H9 (cell line): ENCODE measurements at regions not wholly inside any gene's neighbourhood (a gene's known extent, or its start where the extent isn't known, plus 50 kb on each side); places are given as distances from the start of the nearest gene placed in this dataset.

Experiments used
- DNase-seq: peaks from one replicate; pipeline ENCODE4 v3.0.0-alpha.2; 2017
- H2AFZ ChIP-seq: one replicate; pipeline ENCODE4 v1.6.1; 2013; ENCODE audit warnings: mild to moderate bottlenecking, low read length, control low read depth, moderate library complexity
- H2AK5ac ChIP-seq: 2 replicates; pipeline ENCODE4 v1.6.1; 2013; ENCODE audit warnings: low read length, control low read depth, mixed read lengths; ENCODE audit not compliant: insufficient read length
- H2BK120ac ChIP-seq: one replicate; pipeline ENCODE4 v1.6.1; 2013; ENCODE audit warnings: low read depth, mild to moderate bottlenecking, low read length, control low read depth, inconsistent platforms; ENCODE audit not compliant: poor library complexity, severe bottlenecking
- H2BK12ac ChIP-seq: 2 replicates; pipeline ENCODE4 v1.6.1; 2013; ENCODE audit warnings: low read length, control low read depth, mixed read lengths, low read depth; ENCODE audit not compliant: insufficient read length
- H2BK15ac ChIP-seq: 2 replicates; pipeline ENCODE4 v1.6.1; 2013; ENCODE audit warnings: low read depth, low read length, control low read depth
- H2BK20ac ChIP-seq: one replicate; pipeline ENCODE4 v1.6.1; 2013; ENCODE audit warnings: low read depth, mild to moderate bottlenecking, low read length, control low read depth, inconsistent platforms; ENCODE audit not compliant: poor library complexity, severe bottlenecking
- H2BK5ac ChIP-seq: 2 replicates; pipeline ENCODE4 v1.6.1; 2013; ENCODE audit warnings: low read length, control low read depth, mixed read lengths; ENCODE audit not compliant: insufficient read length
- H3K14ac ChIP-seq: 2 replicates; pipeline ENCODE4 v1.6.1; 2013; ENCODE audit warnings: low read length, control low read depth; ENCODE audit not compliant: insufficient read depth
- H3K18ac ChIP-seq: 2 replicates; pipeline ENCODE4 v1.6.1; 2013; ENCODE audit warnings: low read depth, mild to moderate bottlenecking, mixed read lengths, low read length, control low read depth; ENCODE audit not compliant: insufficient read length
- H3K23ac ChIP-seq: 2 replicates; pipeline ENCODE4 v1.6.1; 2013; ENCODE audit warnings: low read length, control low read depth, mixed read lengths, low read depth; ENCODE audit not compliant: insufficient read length
- H3K23me2 ChIP-seq: 2 replicates; pipeline ENCODE4 v1.6.1; 2013; ENCODE audit warnings: low read depth, mild to moderate bottlenecking, mixed read lengths, low read length, control low read depth; ENCODE audit not compliant: insufficient read length, poor library complexity, severe bottlenecking
- H3K27ac ChIP-seq: 2 replicates; pipeline ENCODE4 v1.5.1; 2013; ENCODE audit warnings: low read length, control low read depth, mixed read lengths, low read depth; ENCODE audit not compliant: insufficient read length
- H3K27me3 ChIP-seq: 2 replicates; pipeline ENCODE4 v1.6.1; 2013; ENCODE audit warnings: low read length, control low read depth, inconsistent platforms; ENCODE audit not compliant: insufficient read depth
- H3K4ac ChIP-seq: 2 replicates; pipeline ENCODE4 v1.6.1; 2013; ENCODE audit warnings: low read depth, mild to moderate bottlenecking, control low read depth, inconsistent platforms, low read length, moderate library complexity
- H3K4me1 ChIP-seq: 2 replicates; pipeline ENCODE4 v1.6.1; 2013; ENCODE audit warnings: low read length, control low read depth, inconsistent platforms; ENCODE audit not compliant: insufficient read depth
- H3K4me2 ChIP-seq: 2 replicates; pipeline ENCODE4 v1.6.1; 2013; ENCODE audit warnings: low read length, control low read depth, mixed read lengths; ENCODE audit not compliant: insufficient read length, insufficient read depth
- H3K56ac ChIP-seq: 2 replicates; pipeline ENCODE4 v1.6.1; 2013; ENCODE audit warnings: low read depth, mild to moderate bottlenecking, mixed read lengths, low read length, control low read depth; ENCODE audit not compliant: insufficient read length
- H3K79me1 ChIP-seq: 2 replicates; pipeline ENCODE4 v1.6.1; 2013; ENCODE audit warnings: low read depth, mild to moderate bottlenecking, moderate library complexity, low read length, control low read depth, inconsistent platforms; ENCODE audit not compliant: insufficient read depth, poor library complexity, severe bottlenecking
- H3K79me2 ChIP-seq: 2 replicates; pipeline ENCODE4 v1.6.1; 2013; ENCODE audit warnings: low read length, control low read depth, inconsistent platforms; ENCODE audit not compliant: insufficient read depth
- H3K9ac ChIP-seq: 2 replicates; pipeline ENCODE4 v1.6.1; 2013; ENCODE audit warnings: low read length, control low read depth, mixed read lengths; ENCODE audit not compliant: insufficient read length; ENCODE audit errors: extremely low read depth
- H3K9me3 ChIP-seq: one replicate; pipeline ENCODE4 v1.6.1; 2013; ENCODE audit warnings: low read depth, low read length, inconsistent platforms; ENCODE audit not compliant: control insufficient read depth
- H3T11ph ChIP-seq: one replicate; pipeline ENCODE4 v1.6.1; 2013; ENCODE audit warnings: mild to moderate bottlenecking, low read length, control low read depth, inconsistent platforms
- H4K20me1 ChIP-seq: one replicate; pipeline ENCODE4 v1.6.1; 2013; ENCODE audit not compliant: control insufficient read depth, insufficient read length, insufficient read depth
- H4K5ac ChIP-seq: 2 replicates; pipeline ENCODE4 v1.6.1; 2013; ENCODE audit warnings: low read depth, mild to moderate bottlenecking, mixed read lengths, low read length, control low read depth; ENCODE audit not compliant: insufficient read length
- H4K8ac ChIP-seq: replicated peaks from 2 replicates; pipeline ENCODE4 v1.6.1; 2013; ENCODE audit warnings: low read length, control low read depth, mixed read lengths, low read depth; ENCODE audit not compliant: insufficient read length
- H4K91ac ChIP-seq: 2 replicates; pipeline ENCODE4 v1.6.1; 2013; ENCODE audit warnings: low read depth, mild to moderate bottlenecking, moderate library complexity, mixed read lengths, low read length, control low read depth; ENCODE audit not compliant: insufficient read length
- H3K27ac Mint-ChIP-seq, 3 experiments: 2 replicates in 2 of 3; 3 replicates in 1 of 3; pipeline ENCODE4 v1.8.0; 2020 to 2021; ENCODE audit warnings: mixed read lengths in 3 of 3, mild to moderate bottlenecking in 1 of 3, moderate library complexity in 1 of 3
- H3K27me3 Mint-ChIP-seq: 2 replicates; pipeline ENCODE4 v1.8.0; 2021; ENCODE audit warnings: low read depth, mild to moderate bottlenecking, moderate library complexity, mixed read lengths
- H3K36me3 Mint-ChIP-seq, 3 experiments: 2 replicates in 2 of 3; 3 replicates in 1 of 3; pipeline ENCODE4 v1.8.0; 2020 to 2021; ENCODE audit warnings: low read depth in 3 of 3, mixed read lengths in 3 of 3; ENCODE audit not compliant: insufficient read depth in 1 of 3
- H3K4me1 Mint-ChIP-seq, 2 experiments: 2 replicates each; pipeline ENCODE4 v1.8.0; 2020; ENCODE audit warnings: mixed read lengths in 2 of 2
- H3K4me3 Mint-ChIP-seq, 2 experiments: 2 replicates in 1 of 2; 3 replicates in 1 of 2; pipeline ENCODE4 v1.8.0; 2020 to 2021; ENCODE audit warnings: mild to moderate bottlenecking in 2 of 2, mixed read lengths in 2 of 2, moderate library complexity in 1 of 2
- H3K9me3 Mint-ChIP-seq, 2 experiments: 2 replicates in 1 of 2; 3 replicates in 1 of 2; pipeline ENCODE4 v1.8.0; 2020; ENCODE audit warnings: mild to moderate bottlenecking in 2 of 2, mixed read lengths in 2 of 2, moderate library complexity in 1 of 2
- WGBS: extraction: QIAGEN DNeasy Blood & Tissue Kit; methylation state at CpG from one replicate; pipeline ENCODE4 v1.1.7; 2013; ENCODE audit warnings: missing lambda C conversion rate, low lambda C conversion rate, mixed read lengths; ENCODE audit not compliant: insufficient read length; ENCODE audit errors: extremely low coverage; 5-methylcytosine and 5-hydroxymethylcytosine counted together
- TF ChIP-seq, protein P1 (sequence below): fragments of 200-600 bp; sonication (generic); conservative IDR thresholded peaks from 3 replicates; pipeline ENCODE4 v1.8.0; 2021; ENCODE audit warnings: antibody characterized with exemption, mild to moderate bottlenecking

DNA sequence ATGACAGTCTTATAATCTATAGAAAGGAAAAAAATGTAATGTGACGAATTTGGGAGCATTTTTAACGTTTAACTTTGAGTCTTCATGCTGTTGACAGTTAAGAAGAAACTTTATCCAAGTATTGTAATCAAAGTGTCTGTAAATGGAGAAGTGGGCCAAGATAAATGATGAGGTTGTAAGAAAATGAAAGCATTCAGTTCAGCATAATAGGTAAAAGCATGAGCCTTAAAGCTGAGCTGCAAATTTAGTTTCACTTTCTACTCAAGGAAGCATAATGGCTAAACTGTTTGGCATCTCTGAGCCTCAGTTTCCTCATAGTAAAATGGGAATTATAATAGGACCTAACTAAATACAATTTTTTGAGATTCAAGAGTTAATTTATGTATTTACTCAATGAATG, 1554.8 kb downstream of the KCNT2 start:
- no peak overlapping the region for H3K4me2 ChIP-seq

More for the DNA sequence above, 1554.8 kb downstream of the KCNT2 start:
- Histone ChIP-seq H4K8ac (no peak overlapping the region), H2BK5ac (no peak overlapping the region), H2BK15ac (no peak overlapping the region), H3K27ac (no peak overlapping the region), H4K5ac (no peak overlapping the region), H3T11ph (no peak overlapping the region), H3K9me3 (no peaks in the 10 kb centered on the region), H3K27me3 (no peaks in the 10 kb centered on the region), H2BK20ac (no peak overlapping the region), H3K79me2 (no peaks in the 10 kb centered on the region), H3K79me1 (no peaks in the 10 kb centered on the region), H2AFZ (no peak overlapping the region), H3K23me2 (no peaks in the 10 kb centered on the region), H3K4me1 (no peaks in the 10 kb centered on the region), H3K14ac (no peak overlapping the region), H2BK120ac (no peak overlapping the region), H2BK12ac (no peak overlapping the region), H3K9ac (no peak overlapping the region), H2AK5ac (no peak overlapping the region), H3K56ac (no peak overlapping the region), H3K18ac (no peak overlapping the region), H4K91ac (no peak overlapping the region), H4K20me1 (no peaks in the 10 kb centered on the region), H3K4ac (no peak overlapping the region), H3K23ac (no peak overlapping the region)
- no peak for DNase-seq
- Mint-ChIP-seq H3K4me1 (no peaks in the 10 kb centered on the region), H3K27me3 (no peaks in the 10 kb centered on the region), H3K9me3 (peaks cover 3 to 7% of the 10 kb centered on the region in 2 experiments; a peak in 3 of 5 replicates), H3K27ac (no peak overlapping the region), H3K36me3 (no peaks in the 10 kb centered on the region), H3K4me3 (no peak overlapping the region)
- TF ChIP-seq, protein P1, sequence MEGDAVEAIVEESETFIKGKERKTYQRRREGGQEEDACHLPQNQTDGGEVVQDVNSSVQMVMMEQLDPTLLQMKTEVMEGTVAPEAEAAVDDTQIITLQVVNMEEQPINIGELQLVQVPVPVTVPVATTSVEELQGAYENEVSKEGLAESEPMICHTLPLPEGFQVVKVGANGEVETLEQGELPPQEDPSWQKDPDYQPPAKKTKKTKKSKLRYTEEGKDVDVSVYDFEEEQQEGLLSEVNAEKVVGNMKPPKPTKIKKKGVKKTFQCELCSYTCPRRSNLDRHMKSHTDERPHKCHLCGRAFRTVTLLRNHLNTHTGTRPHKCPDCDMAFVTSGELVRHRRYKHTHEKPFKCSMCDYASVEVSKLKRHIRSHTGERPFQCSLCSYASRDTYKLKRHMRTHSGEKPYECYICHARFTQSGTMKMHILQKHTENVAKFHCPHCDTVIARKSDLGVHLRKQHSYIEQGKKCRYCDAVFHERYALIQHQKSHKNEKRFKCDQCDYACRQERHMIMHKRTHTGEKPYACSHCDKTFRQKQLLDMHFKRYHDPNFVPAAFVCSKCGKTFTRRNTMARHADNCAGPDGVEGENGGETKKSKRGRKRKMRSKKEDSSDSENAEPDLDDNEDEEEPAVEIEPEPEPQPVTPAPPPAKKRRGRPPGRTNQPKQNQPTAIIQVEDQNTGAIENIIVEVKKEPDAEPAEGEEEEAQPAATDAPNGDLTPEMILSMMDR = no peak
- no CpG with 5 or more reads among the region's 2 CpGs for WGBS
